Testis (tissue), 2 donors: ENCODE measurements at regions not wholly inside any gene's neighbourhood (a gene's known extent, or its start where the extent isn't known, plus 50 kb on each side); places are given as distances from the start of the nearest gene placed in this dataset.

Experiments used
- DNase-seq: peaks from one replicate; pipeline ENCODE4 v3.0.0-alpha.2; 2019
- H3K27ac ChIP-seq, 2 donors: fragments of 200-600 bp; sonication (generic); one replicate each; pipeline ENCODE4 v1.5.1; 2019
- H3K27me3 ChIP-seq: fragments of 200-600 bp; sonication (generic); one replicate; pipeline ENCODE4 v1.5.1; 2019
- H3K36me3 ChIP-seq: fragments of 200-600 bp; sonication (generic); one replicate; pipeline ENCODE4 v1.5.1; 2017; ENCODE audit warnings: low read depth; ENCODE audit errors: missing control alignments
- H3K4me1 ChIP-seq: fragments of 200-600 bp; sonication (generic); one replicate; pipeline ENCODE4 v1.5.1; 2019
- H3K4me3 ChIP-seq, 2 donors: fragments of 200-600 bp; sonication (generic); one replicate each; pipeline ENCODE4 v1.5.1; 2017 to 2019
- H3K9me3 ChIP-seq: fragments of 200-600 bp; sonication (generic); one replicate; pipeline ENCODE4 v1.5.1; 2017
- CTCF ChIP-seq, 3 experiments: fragments of 450-650 bp in 2 of 3; fragments of 200-600 bp in 1 of 3; sonication (generic) in 1 of 3; IDR thresholded peaks; one replicate each; pipeline ENCODE4 v1.5.1; 2016 to 2019; ENCODE audit warnings: antibody characterized with exemption in 3 of 3, mild to moderate bottlenecking in 2 of 3, moderate library complexity in 1 of 3
- POLR2A ChIP-seq: fragments of 450-650 bp; IDR thresholded peaks from one replicate; pipeline ENCODE4 v1.6.1; 2017; ENCODE audit warnings: antibody characterized with exemption, mild to moderate bottlenecking, moderate library complexity
- WGBS, 2 donors: methylation state at CpG; one replicate each; pipeline ENCODE4 v1.1.5; 2018; 5-methylcytosine and 5-hydroxymethylcytosine counted together
- intact Hi-C: fragments of 100-400 bp; cut with DNase I; formaldehyde crosslinking; loops from one replicate; pipeline ENCODE4 v1.15.1; 2023; ENCODE audit warnings: low total_unique reads

- H3K27me3 ChIP-seq = no peaks in the 10 kb centered on the region
- 84 to 93% methylated on average over 8 of the region's 8 CpGs for WGBS, 2 donors
- TF ChIP-seq POLR2A = no peak
- TF ChIP-seq CTCF (IDR thresholded peaks at IDR 0.05) = no peak
- no peak overlapping the region for H3K27ac ChIP-seq
- no peaks in the 10 kb centered on the region for H3K36me3 ChIP-seq
- no peaks in the 10 kb centered on the region for H3K4me1 ChIP-seq
- H3K4me3 ChIP-seq = no peak overlapping the region
- no peaks in the 10 kb centered on the region for H3K9me3 ChIP-seq
- intact Hi-C loops = no loop called here
- DNase-seq = no peak
These were observed 500.1 kb downstream of the OCA2 start for GRCh38 chr15:27599034-27599433.

GRCh38 chr15:27598251-27599009 is 500.7 kb downstream of the OCA2 start:
- H3K27ac ChIP-seq = no peak overlapping the region
- TF ChIP-seq CTCF (IDR thresholded peaks at IDR 0.05) = no peak
- TF ChIP-seq POLR2A = no peak
- no peaks in the 10 kb centered on the region for H3K4me1 ChIP-seq
- no peak overlapping the region for H3K4me3 ChIP-seq
- no peaks in the 10 kb centered on the region for H3K9me3 ChIP-seq
- no peaks in the 10 kb centered on the region for H3K36me3 ChIP-seq
- DNase-seq = no peak
- H3K27me3 ChIP-seq = no peaks in the 10 kb centered on the region
- WGBS, 2 donors = 90 to 91% methylated on average over 7 to 10 of the region's 10 CpGs
- intact Hi-C loops = no loop called here

- Histone ChIP-seq H3K27ac (no peak overlapping the region), H3K27me3 (no peaks in the 10 kb centered on the region), H3K36me3 (no peaks in the 10 kb centered on the region), H3K4me1 (no peaks in the 10 kb centered on the region), H3K9me3 (no peaks in the 10 kb centered on the region), H3K4me3 (no peak overlapping the region)
- TF ChIP-seq POLR2A (no peak), CTCF (IDR thresholded peaks at IDR 0.05) (no peak)
- WGBS, 2 donors = 82 to 85% methylated on average over 8 of the region's 8 CpGs
- DNase-seq = no peak
- intact Hi-C loops = no loop called here
These were observed 503.9 kb downstream of the OCA2 start for GRCh38 chr15:27595211-27595610.

GRCh38 chr15:27592036-27592760 is 506.9 kb downstream of the OCA2 start:
- intact Hi-C loops = no loop called here

More at GRCh38 chr15:27592036-27592760, 506.9 kb downstream of the OCA2 start:
- TF ChIP-seq CTCF (IDR thresholded peaks at IDR 0.05) = no peak
- no peak for TF ChIP-seq POLR2A
- WGBS, 2 donors = 72 to 80% methylated on average over 3 of the region's 3 CpGs
- no peaks in the 10 kb centered on the region for H3K9me3 ChIP-seq
- H3K27me3 ChIP-seq = no peaks in the 10 kb centered on the region
- H3K4me1 ChIP-seq = no peaks in the 10 kb centered on the region
- no peak for DNase-seq
- H3K27ac ChIP-seq = no peak overlapping the region
- H3K4me3 ChIP-seq = no peak overlapping the region
- H3K36me3 ChIP-seq = no peaks in the 10 kb centered on the region
